GM12865 (cell line): ENCODE measurements at regions not wholly inside any gene's neighbourhood (a gene's known extent, or its start where the extent isn't known, plus 50 kb on each side); places are given as distances from the start of the nearest gene placed in this dataset.

Experiments
- DNase-seq: peaks from one replicate; pipeline ENCODE4 v3.0.0; 2010; ENCODE audit warnings: low read depth
- H3K4me3 ChIP-seq: 2 replicates; pipeline ENCODE4 v1.5.1; 2011; ENCODE audit warnings: mild to moderate bottlenecking, low read depth, low read length, control low read depth
- CTCF ChIP-seq: IDR thresholded peaks from 2 replicates; pipeline ENCODE4 v1.5.1; 2011; ENCODE audit warnings: low read length, control low read depth, low read depth, inconsistent platforms; ENCODE audit not compliant: insufficient read depth; ENCODE audit errors: missing control alignments

GRCh38 chr4:176492646-176493302, 173.0 kb downstream of the SPCS3 start:
- TF ChIP-seq CTCF = no peak
- H3K4me3 ChIP-seq = peak overlapping the region; percentile 22; the same call in 1 of the 2 replicates
- DNase-seq = peak; percentile 78

- DNase-seq = no peak
- TF ChIP-seq CTCF = no peak
- H3K4me3 ChIP-seq = no peak overlapping the region
These were observed 179.0 kb downstream of the SPCS3 start for GRCh38 chr4:176498617-176499256.

- DNase-seq = no peak
- no peak overlapping the region for H3K4me3 ChIP-seq
- TF ChIP-seq CTCF = no peak
These were observed 179.8 kb downstream of the SPCS3 start for GRCh38 chr4:176499518-176499917.

GRCh38 chr4:176500894-176501293, 181.1 kb downstream of the SPCS3 start:
- TF ChIP-seq CTCF = no peak
- DNase-seq = no peak
- H3K4me3 ChIP-seq = no peak overlapping the region

GRCh38 chr4:176504118-176504517, 184.4 kb downstream of the SPCS3 start:
- no peak overlapping the region for H3K4me3 ChIP-seq
- TF ChIP-seq CTCF = no peak
- DNase-seq = no peak

- TF ChIP-seq CTCF = no peak
- H3K4me3 ChIP-seq = no peak overlapping the region
- no peak for DNase-seq
These were observed 188.2 kb downstream of the SPCS3 start for GRCh38 chr4:176507845-176508533.
